SK-N-SH (cell line): ENCODE measurements at regions not wholly inside any gene's neighbourhood (a gene's known extent, or its start where the extent isn't known, plus 50 kb on each side); places are given as distances from the start of the nearest gene placed in this dataset.

ENCODE experiments used
- CTCF ChIA-PET: fragments of 300-600, 350-600 bp; formaldehyde crosslinking; extraction: SDS; loops from one replicate; lab custom pipeline; 2021; lab: Yijun Ruan, JAX
- POLR2A ChIA-PET: fragments of 350-600 bp; sonication (Branson Sonifier 250); formaldehyde crosslinking; extraction: SDS; loops from one replicate; lab custom pipeline; 2020; ENCODE audit warnings: antibody characterized with exemption, inconsistent platforms; lab: Yijun Ruan, JAX
- DNase-seq: peaks from one replicate; pipeline ENCODE4 v3.0.0; 2012
- H2AFZ ChIP-seq: fragments of 200-600 bp; sonication (generic); 2 replicates; pipeline ENCODE4 v1.8.1; 2016; ENCODE audit warnings: antibody characterized with exemption, mild to moderate bottlenecking, low read depth
- H3F3A ChIP-seq: fragments of 200-600 bp; sonication (generic); replicated peaks from 2 replicates; pipeline ENCODE3; 2016; ENCODE audit warnings: antibody characterized with exemption, mild to moderate bottlenecking; ENCODE audit not compliant: insufficient read depth
- H3K27ac ChIP-seq, 2 experiments: fragments of 200-500 bp in 1 of 2; fragments of 200-600 bp in 1 of 2; sonication (Bioruptor generic) in 1 of 2; sonication (generic), shearing (Covaris generic) in 1 of 2; 2 replicates each; pipeline versions ENCODE4 v1.5.1 to v1.6.1; 2014 to 2016; ENCODE audit warnings: low read depth in 2 of 2, inconsistent platforms in 1 of 2, low read length in 1 of 2, mild to moderate bottlenecking in 1 of 2, mixed read lengths in 1 of 2
- H3K27me3 ChIP-seq: fragments of 200-600 bp; sonication (generic), shearing (Covaris generic); 2 replicates; pipeline ENCODE4 v1.6.1; 2016; ENCODE audit warnings: mixed run types; ENCODE audit not compliant: insufficient read depth
- H3K36me3 ChIP-seq, 2 experiments: fragments of 200-500 bp in 1 of 2; fragments of 200-600 bp in 1 of 2; sonication (Bioruptor generic) in 1 of 2; sonication (generic) in 1 of 2; replicated peaks in 1 of 2; 2 replicates each; pipeline versions ENCODE3 to v1.5.1; 2014 to 2016; ENCODE audit warnings: low read length in 1 of 2, mild to moderate bottlenecking in 1 of 2; ENCODE audit not compliant: insufficient read depth in 2 of 2, control insufficient read depth in 1 of 2
- H3K4me1 ChIP-seq, 2 experiments: fragments of 200-500 bp in 1 of 2; fragments of 200-600 bp in 1 of 2; sonication (Bioruptor generic) in 1 of 2; sonication (generic), shearing (Covaris generic) in 1 of 2; 2 replicates each; pipeline versions ENCODE4 v1.5.1 to v1.6.1; 2014 to 2016; ENCODE audit warnings: low read depth in 1 of 2, low read length in 1 of 2, mixed run types in 1 of 2; ENCODE audit not compliant: insufficient read depth in 2 of 2, control insufficient read depth in 1 of 2
- H3K4me2 ChIP-seq: fragments of 200-600 bp; sonication (generic), shearing (Covaris generic); 2 replicates; pipeline ENCODE4 v1.6.1; 2017; ENCODE audit warnings: mixed run types
- H3K4me3 ChIP-seq, 2 experiments: fragments of 200-500 bp in 1 of 2; fragments of 200-600 bp in 1 of 2; sonication (Bioruptor generic) in 1 of 2; sonication (generic), shearing (Covaris generic) in 1 of 2; 2 replicates each; pipeline versions ENCODE4 v1.5.1 to v1.8.1; 2014 to 2016; ENCODE audit warnings: low read depth in 2 of 2, inconsistent platforms in 1 of 2, low read length in 1 of 2, mild to moderate bottlenecking in 1 of 2, mixed read lengths in 1 of 2, moderate library complexity in 1 of 2
- H3K79me2 ChIP-seq: fragments of 200-600 bp; sonication (generic); 2 replicates; pipeline ENCODE4 v1.8.1; 2017; ENCODE audit warnings: mild to moderate bottlenecking; ENCODE audit not compliant: insufficient read depth
- H3K9ac ChIP-seq: fragments of 200-600 bp; sonication (generic); 2 replicates; pipeline ENCODE4 v1.6.1; 2017; ENCODE audit warnings: mixed run types
- H3K9me2 ChIP-seq: fragments of 200-600 bp; sonication (generic); 2 replicates; pipeline ENCODE4 v1.6.1; 2017; ENCODE audit warnings: mixed run types
- H3K9me3 ChIP-seq: fragments of 200-600 bp; sonication (generic); 2 replicates; pipeline ENCODE4 v1.6.1; 2017; ENCODE audit warnings: mixed run types, mild to moderate bottlenecking, moderate library complexity
- H4K20me1 ChIP-seq: fragments of 200-600 bp; sonication (generic); 2 replicates; pipeline ENCODE4 v1.6.1; 2017; ENCODE audit warnings: mild to moderate bottlenecking, mixed run types; ENCODE audit not compliant: insufficient read depth
- EP300 ChIP-seq, 2 experiments: IDR thresholded peaks; 2 replicates each; pipeline versions ENCODE4 v1.4.0 to v1.6.1; 2012; ENCODE audit warnings: borderline replicate concordance in 1 of 2, low read depth in 1 of 2, low read length in 1 of 2
- FOSL2 ChIP-seq: IDR thresholded peaks from 2 replicates; pipeline ENCODE4 v1.4.0; 2012; ENCODE audit warnings: low read depth, mild to moderate bottlenecking, moderate library complexity, borderline replicate concordance
- FOXJ3 ChIP-seq: sonication (generic); formaldehyde crosslinking; IDR thresholded peaks from 2 replicates; pipeline ENCODE4 v1.5.1; 2020; ENCODE audit warnings: mild to moderate bottlenecking, missing genetic modification reagents
- FOXM1 ChIP-seq: IDR thresholded peaks from 2 replicates; pipeline ENCODE4 v1.4.0; 2012; ENCODE audit warnings: low read depth, mild to moderate bottlenecking
- GATA2 ChIP-seq: sonication (generic); formaldehyde crosslinking; IDR thresholded peaks from 2 replicates; pipeline ENCODE4 v1.5.0; 2020; ENCODE audit warnings: mild to moderate bottlenecking, missing genetic modification reagents
- MAX ChIP-seq: IDR thresholded peaks from 2 replicates; pipeline ENCODE4 v1.4.0; 2012; ENCODE audit warnings: low read depth
- NRF1 ChIP-seq: IDR thresholded peaks from 2 replicates; pipeline ENCODE4 v1.6.1; 2012; ENCODE audit warnings: low read depth, mild to moderate bottlenecking, low read length
- POLR2AphosphoS5 ChIP-seq: IDR thresholded peaks from 2 replicates; pipeline ENCODE4 v1.6.1; 2012; ENCODE audit warnings: low read depth, low read length
- RAD21 ChIP-seq: IDR thresholded peaks from 2 replicates; pipeline ENCODE4 v1.6.1; 2012; ENCODE audit warnings: mild to moderate bottlenecking, low read length
- RCOR1 ChIP-seq: fragments of 150-350 bp; IDR thresholded peaks from 2 replicates; pipeline ENCODE4 v1.6.1; 2017; ENCODE audit warnings: antibody characterized with exemption, low read length
- SMC3 ChIP-seq: IDR thresholded peaks from 2 replicates; pipeline ENCODE4 v1.6.1; 2012; ENCODE audit warnings: low read depth, low read length, improper control_type of control experiment
- TAF1 ChIP-seq: IDR thresholded peaks from 2 replicates; pipeline ENCODE4 v1.6.1; 2012; ENCODE audit warnings: low read depth, mild to moderate bottlenecking, low read length, moderate library complexity, borderline replicate concordance
- TEAD4 ChIP-seq: IDR thresholded peaks from 2 replicates; pipeline ENCODE4 v1.4.0; 2012; ENCODE audit warnings: mild to moderate bottlenecking, borderline replicate concordance; ENCODE audit not compliant: insufficient read depth
- WGBS: methylation state at CpG from one replicate; pipeline ENCODE4 v1.1.6; 2017; ENCODE audit warnings: low lambda C conversion rate; 5-methylcytosine and 5-hydroxymethylcytosine counted together
- TF ChIP-seq, protein P1 (sequence below): IDR thresholded peaks from 2 replicates; pipeline ENCODE4; 2012
- TF ChIP-seq, protein P2 (sequence below): IDR thresholded peaks from 2 replicates; pipeline ENCODE4 v1.4.0; 2012; ENCODE audit warnings: low read depth, borderline replicate concordance
- TF ChIP-seq, protein P3 (sequence below): fragments of 200-600 bp; sonication (generic); IDR thresholded peaks from 2 replicates; pipeline ENCODE4 v1.6.1; 2017; ENCODE audit warnings: antibody characterized with exemption, mild to moderate bottlenecking, moderate library complexity

DNA sequence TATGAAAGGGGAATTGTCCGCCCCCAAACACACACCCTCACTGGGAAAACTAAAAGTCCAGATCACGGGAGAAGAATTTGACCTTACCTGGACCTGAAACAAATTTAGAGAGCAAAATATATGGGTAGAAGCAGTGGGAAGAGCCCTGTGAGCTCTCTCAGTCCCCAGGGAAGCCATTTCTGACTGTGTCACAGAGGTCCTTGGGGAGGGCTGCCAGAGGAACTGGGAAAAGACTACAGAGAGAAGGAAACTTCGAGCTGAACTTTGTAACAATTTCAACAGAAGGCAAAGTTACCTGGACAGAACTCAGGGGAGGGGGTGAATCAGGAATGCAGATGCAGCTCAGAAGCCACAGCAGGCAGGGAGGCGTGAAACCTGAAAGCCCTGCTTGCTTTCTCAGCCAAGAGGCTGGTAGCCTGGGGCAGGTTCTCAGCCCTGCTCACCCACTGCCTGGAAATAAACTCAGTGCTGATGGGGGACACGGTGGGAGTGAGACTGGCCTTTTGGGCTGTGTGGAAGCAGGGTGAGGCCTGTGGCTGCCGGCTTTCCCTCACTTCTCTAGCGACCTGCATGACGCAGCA, 163.8 kb downstream of the TMEM200A start:
- no peaks in the 10 kb centered on the region for H3F3A ChIP-seq
- H3K9me2 ChIP-seq: no peaks in the 10 kb centered on the region
- H3K36me3 ChIP-seq: no peaks in the 10 kb centered on the region
- ChIA-PET POLR2A (no interaction called here), CTCF (no interaction called here)
- no peaks in the 10 kb centered on the region for H4K20me1 ChIP-seq
- no peak for TF ChIP-seq TAF1
- no peak for TF ChIP-seq TEAD4
- no peak for TF ChIP-seq POLR2AphosphoS5
- TF ChIP-seq GATA2: no peak
- no peak for TF ChIP-seq FOSL2
- TF ChIP-seq, protein P1, sequence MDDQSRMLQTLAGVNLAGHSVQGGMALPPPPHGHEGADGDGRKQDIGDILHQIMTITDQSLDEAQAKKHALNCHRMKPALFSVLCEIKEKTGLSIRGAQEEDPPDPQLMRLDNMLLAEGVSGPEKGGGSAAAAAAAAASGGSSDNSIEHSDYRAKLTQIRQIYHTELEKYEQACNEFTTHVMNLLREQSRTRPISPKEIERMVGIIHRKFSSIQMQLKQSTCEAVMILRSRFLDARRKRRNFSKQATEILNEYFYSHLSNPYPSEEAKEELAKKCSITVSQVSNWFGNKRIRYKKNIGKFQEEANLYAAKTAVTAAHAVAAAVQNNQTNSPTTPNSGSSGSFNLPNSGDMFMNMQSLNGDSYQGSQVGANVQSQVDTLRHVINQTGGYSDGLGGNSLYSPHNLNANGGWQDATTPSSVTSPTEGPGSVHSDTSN: no peak
- TF ChIP-seq FOXM1: no peak
- TF ChIP-seq RAD21: no peak
- TF ChIP-seq NRF1: no peak
- TF ChIP-seq SMC3: no peak
- no peak for TF ChIP-seq EP300 (IDR thresholded peaks at IDR 0.05; ENCODE audit: borderline replicate concordance in 1 of 2, low read depth in 1 of 2, low read length in 1 of 2)
- TF ChIP-seq RCOR1: no peak
- TF ChIP-seq, protein P2, sequence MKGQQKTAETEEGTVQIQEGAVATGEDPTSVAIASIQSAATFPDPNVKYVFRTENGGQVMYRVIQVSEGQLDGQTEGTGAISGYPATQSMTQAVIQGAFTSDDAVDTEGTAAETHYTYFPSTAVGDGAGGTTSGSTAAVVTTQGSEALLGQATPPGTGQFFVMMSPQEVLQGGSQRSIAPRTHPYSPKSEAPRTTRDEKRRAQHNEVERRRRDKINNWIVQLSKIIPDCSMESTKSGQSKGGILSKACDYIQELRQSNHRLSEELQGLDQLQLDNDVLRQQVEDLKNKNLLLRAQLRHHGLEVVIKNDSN: no peak
- no peak for TF ChIP-seq FOXJ3 (CRISPR knock-in tag)
- no peak for TF ChIP-seq MAX
- TF ChIP-seq, protein P3, sequence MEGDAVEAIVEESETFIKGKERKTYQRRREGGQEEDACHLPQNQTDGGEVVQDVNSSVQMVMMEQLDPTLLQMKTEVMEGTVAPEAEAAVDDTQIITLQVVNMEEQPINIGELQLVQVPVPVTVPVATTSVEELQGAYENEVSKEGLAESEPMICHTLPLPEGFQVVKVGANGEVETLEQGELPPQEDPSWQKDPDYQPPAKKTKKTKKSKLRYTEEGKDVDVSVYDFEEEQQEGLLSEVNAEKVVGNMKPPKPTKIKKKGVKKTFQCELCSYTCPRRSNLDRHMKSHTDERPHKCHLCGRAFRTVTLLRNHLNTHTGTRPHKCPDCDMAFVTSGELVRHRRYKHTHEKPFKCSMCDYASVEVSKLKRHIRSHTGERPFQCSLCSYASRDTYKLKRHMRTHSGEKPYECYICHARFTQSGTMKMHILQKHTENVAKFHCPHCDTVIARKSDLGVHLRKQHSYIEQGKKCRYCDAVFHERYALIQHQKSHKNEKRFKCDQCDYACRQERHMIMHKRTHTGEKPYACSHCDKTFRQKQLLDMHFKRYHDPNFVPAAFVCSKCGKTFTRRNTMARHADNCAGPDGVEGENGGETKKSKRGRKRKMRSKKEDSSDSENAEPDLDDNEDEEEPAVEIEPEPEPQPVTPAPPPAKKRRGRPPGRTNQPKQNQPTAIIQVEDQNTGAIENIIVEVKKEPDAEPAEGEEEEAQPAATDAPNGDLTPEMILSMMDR: no peak
- H3K79me2 ChIP-seq: no peaks in the 10 kb centered on the region
- WGBS: 62% methylated on average over 6 of the region's 8 CpGs
- H3K4me2 ChIP-seq: no peak overlapping the region
- no peak overlapping the region for H3K27ac ChIP-seq
- H2AFZ ChIP-seq: no peak overlapping the region
- H3K4me3 ChIP-seq: no peak overlapping the region
- no peaks in the 10 kb centered on the region for H3K4me1 ChIP-seq
- no peak for DNase-seq
- no peaks in the 10 kb centered on the region for H3K27me3 ChIP-seq
- no peak overlapping the region for H3K9ac ChIP-seq
- no peaks in the 10 kb centered on the region for H3K9me3 ChIP-seq
